K562 (cell line): ENCODE measurements at regions not wholly inside any gene's neighbourhood (a gene's known extent, or its start where the extent isn't known, plus 50 kb on each side); places are given as distances from the start of the nearest gene placed in this dataset.

ENCODE experiments used
- ATAC-seq: fragments of 200-7000 bp; cut with Tn5 transposase; 3 replicates; pipeline ENCODE4 v1.9.1; 2020; ENCODE audit warnings: moderate library complexity
- BruUV-seq: library from RNA; stranded (reverse); fragments of 400-500 nt; replicated peaks from 2 replicates; lab custom pipeline; 2021; lab: Mats Ljungman, UMichigan
- CTCF ChIA-PET: fragments of 300-600 bp; formaldehyde crosslinking; extraction: SDS; loops from one replicate; lab custom pipeline; 2021; ENCODE audit warnings: low intra/inter-chr PET ratio; lab: Yijun Ruan, JAX
- POLR2A ChIA-PET: fragments of 300-600, 350-650 bp; sonication (Branson Sonifier 250); formaldehyde crosslinking; extraction: SDS; loops from one replicate; lab custom pipeline; 2021; ENCODE audit warnings: antibody characterized with exemption, inconsistent platforms; lab: Yijun Ruan, JAX
- DNase-seq, 4 experiments: peaks; one replicate each; pipeline versions ENCODE4 v3.0.0 to v3.0.0-alpha.2; 2011 to 2018; ENCODE audit warnings: low spot score in 3 of 4, mixed read lengths in 3 of 4; ENCODE audit errors: extremely low read depth in 1 of 4
- FAIRE-seq: peaks from 2 replicates; lab custom pipeline; 2011; peaks lifted over from hg19 to GRCh38; lab: Jason Lieb, UNC
- H2AFZ ChIP-seq: 2 replicates; pipeline ENCODE4 v1.6.0; 2011; ENCODE audit warnings: low read depth, low read length, control low read depth, inconsistent platforms
- H3K27ac ChIP-seq: fragments of 200-600 bp; 3 replicates; pipeline ENCODE4 v1.8.0; 2011; ENCODE audit warnings: low read depth, mild to moderate bottlenecking, control low read depth, inconsistent platforms, low read length, moderate library complexity, mixed read lengths; ENCODE audit errors: extremely low read depth
- H3K27me3 ChIP-seq, 2 experiments: fragments of 300-600 bp in 1 of 2; 2 replicates in 1 of 2; 3 replicates in 1 of 2; pipeline versions ENCODE4 v1.6.0 to v1.8.0; 2011; ENCODE audit warnings: inconsistent platforms in 2 of 2, low read length in 2 of 2, mild to moderate bottlenecking in 1 of 2, mixed read lengths in 1 of 2, moderate library complexity in 1 of 2; ENCODE audit not compliant: control insufficient read depth in 2 of 2, insufficient read depth in 2 of 2
- H3K36me3 ChIP-seq: fragments of 300-600 bp; 3 replicates; pipeline ENCODE4 v1.8.0; 2011; ENCODE audit warnings: mild to moderate bottlenecking, low read length, inconsistent platforms; ENCODE audit not compliant: control insufficient read depth, insufficient read depth
- H3K4me1 ChIP-seq, 2 experiments: fragments of 200-600 bp in 1 of 2; replicated peaks in 1 of 2; 2 replicates in 1 of 2; 3 replicates in 1 of 2; pipeline versions ENCODE4 v1.5.1 to v1.8.0; 2011; ENCODE audit warnings: inconsistent platforms in 2 of 2, low read length in 2 of 2, mild to moderate bottlenecking in 1 of 2, mixed read lengths in 1 of 2, moderate library complexity in 1 of 2; ENCODE audit not compliant: control insufficient read depth in 2 of 2, insufficient read depth in 2 of 2
- H3K4me2 ChIP-seq: 2 replicates; pipeline ENCODE4 v1.6.1; 2011; ENCODE audit warnings: low read length, control low read depth, inconsistent platforms, mixed read lengths; ENCODE audit not compliant: insufficient read depth
- H3K4me3 ChIP-seq: fragments of 200-600 bp; sonication (generic), shearing (Covaris generic); 2 replicates; pipeline ENCODE4 v1.5.1; 2016; ENCODE audit warnings: control low read depth, inconsistent platforms
- H3K79me2 ChIP-seq: fragments of 200-600 bp; 3 replicates; pipeline ENCODE4 v1.8.0; 2011; ENCODE audit warnings: low read length, inconsistent platforms; ENCODE audit not compliant: control insufficient read depth, insufficient read depth
- H3K9ac ChIP-seq, 2 experiments: 2 replicates each; pipeline versions ENCODE4 v1.6.0 to v1.6.1; 2011; ENCODE audit warnings: low read depth in 2 of 2, low read length in 2 of 2, control low read depth in 1 of 2, inconsistent platforms in 1 of 2, mild to moderate bottlenecking in 1 of 2, mixed read lengths in 1 of 2; ENCODE audit not compliant: insufficient read depth in 1 of 2
- H3K9me1 ChIP-seq: one replicate; pipeline ENCODE4 v1.6.0; 2011; ENCODE audit warnings: inconsistent platforms, mild to moderate bottlenecking, low read length, moderate library complexity; ENCODE audit not compliant: control insufficient read depth, insufficient read depth
- H3K9me3 ChIP-seq: replicated peaks from 2 replicates; pipeline ENCODE4 v1.5.1; 2011; ENCODE audit warnings: low read depth, low read length, inconsistent platforms; ENCODE audit not compliant: control insufficient read depth, insufficient read depth
- H4K20me1 ChIP-seq: replicated peaks from 2 replicates; pipeline ENCODE4 v1.6.1; 2011; ENCODE audit warnings: low read length, inconsistent platforms, mixed read lengths; ENCODE audit not compliant: control insufficient read depth, insufficient read depth
- DMBX1 ChIP-seq: fragments of 250-450 bp; sonication (Bioruptor Pico); IDR thresholded peaks from 2 replicates; pipeline ENCODE4 v1.8.0; 2022; ENCODE audit warnings: inconsistent platforms, mild to moderate bottlenecking, moderate library complexity, borderline replicate concordance
- MCM7 ChIP-seq, 2 experiments: fragments of 450-650 bp; IDR thresholded peaks; 2 replicates each; pipeline ENCODE4 v1.6.1; 2016 to 2018
- PHF20 ChIP-seq: fragments of 450-650 bp; IDR thresholded peaks from 2 replicates; pipeline ENCODE4 v1.6.1; 2018; ENCODE audit not compliant: partially characterized antibody
- RAD21 ChIP-seq, 2 experiments: fragments of 250-450 bp in 1 of 2; fragments of 450-650 bp in 1 of 2; sonication (Bioruptor Pico) in 1 of 2; formaldehyde crosslinking in 1 of 2; IDR thresholded peaks in 1 of 2; conservative IDR thresholded peaks in 1 of 2; 2 replicates each; pipeline versions ENCODE4 v1.4.0 to v1.8.0; 2020 to 2022; ENCODE audit warnings: mild to moderate bottlenecking in 2 of 2, moderate library complexity in 1 of 2
- SETDB1 ChIP-seq: IDR thresholded peaks from one replicate; pipeline ENCODE4 v1.6.1; 2012; ENCODE audit warnings: low read length, control low read depth, inconsistent platforms
- SMC3 ChIP-seq: conservative IDR thresholded peaks from 2 replicates; pipeline ENCODE4 v1.6.1; 2011; ENCODE audit warnings: low read depth, low read length, improper control_type of control experiment; ENCODE audit not compliant: insufficient read depth
- TEAD1 ChIP-seq, 2 experiments: fragments of 450-650 bp in 1 of 2; sonication (generic) in 1 of 2; formaldehyde crosslinking; IDR thresholded peaks; 2 replicates each; pipeline versions ENCODE4 v1.4.0 to v1.8.0; 2020 to 2022; ENCODE audit warnings: mild to moderate bottlenecking in 2 of 2, missing genetic modification reagents in 1 of 2
- ZBED1 ChIP-seq: IDR thresholded peaks from 2 replicates; pipeline ENCODE4 v1.6.1; 2014
- ZC3H11A ChIP-seq: IDR thresholded peaks from 2 replicates; pipeline ENCODE4 v1.6.1; 2012; ENCODE audit warnings: low read depth, low read length, improper control_type of control experiment
- whole genome bisulfite sequencing: fragments of 100-300 bp; shearing (Covaris generic); methylation state at CpG from one replicate; pipeline ENCODE4 v1.1.6; 2016; ENCODE audit warnings: low coverage, mixed read lengths; ENCODE audit not compliant: insufficient coverage; ENCODE audit errors: missing lambda C conversion rate; 5-methylcytosine and 5-hydroxymethylcytosine counted together
- in situ Hi-C: fragments of 300-500 bp; cut with MboI; formaldehyde crosslinking; loops from 4 replicates; pipeline ENCODE4 v1.15.0; 2018; ENCODE audit warnings: inconsistent platforms, mixed read lengths
- intact Hi-C: fragments of 100-400 bp; cut with micrococcal nuclease; formaldehyde crosslinking; loops from 2 replicates; pipeline ENCODE4 v1.14.2; 2022
- TF ChIP-seq, protein P1 (sequence below), 3 experiments: IDR thresholded peaks in 2 of 3; conservative IDR thresholded peaks in 1 of 3; 2 replicates each; pipeline ENCODE4 v1.5.1; 2011 to 2012; ENCODE audit warnings: low read length in 3 of 3, mild to moderate bottlenecking in 3 of 3, control low read depth in 2 of 3, improper control_type of control experiment in 1 of 3, inconsistent platforms in 1 of 3, low read depth in 1 of 3, mixed read lengths in 1 of 3, moderate library complexity in 1 of 3; ENCODE audit not compliant: insufficient read depth in 2 of 3
- TF ChIP-seq, protein P2 (sequence below): fragments of 450-650 bp; formaldehyde crosslinking; IDR thresholded peaks from 2 replicates; pipeline ENCODE4 v1.4.0; 2020; ENCODE audit warnings: mild to moderate bottlenecking, moderate library complexity

DNA sequence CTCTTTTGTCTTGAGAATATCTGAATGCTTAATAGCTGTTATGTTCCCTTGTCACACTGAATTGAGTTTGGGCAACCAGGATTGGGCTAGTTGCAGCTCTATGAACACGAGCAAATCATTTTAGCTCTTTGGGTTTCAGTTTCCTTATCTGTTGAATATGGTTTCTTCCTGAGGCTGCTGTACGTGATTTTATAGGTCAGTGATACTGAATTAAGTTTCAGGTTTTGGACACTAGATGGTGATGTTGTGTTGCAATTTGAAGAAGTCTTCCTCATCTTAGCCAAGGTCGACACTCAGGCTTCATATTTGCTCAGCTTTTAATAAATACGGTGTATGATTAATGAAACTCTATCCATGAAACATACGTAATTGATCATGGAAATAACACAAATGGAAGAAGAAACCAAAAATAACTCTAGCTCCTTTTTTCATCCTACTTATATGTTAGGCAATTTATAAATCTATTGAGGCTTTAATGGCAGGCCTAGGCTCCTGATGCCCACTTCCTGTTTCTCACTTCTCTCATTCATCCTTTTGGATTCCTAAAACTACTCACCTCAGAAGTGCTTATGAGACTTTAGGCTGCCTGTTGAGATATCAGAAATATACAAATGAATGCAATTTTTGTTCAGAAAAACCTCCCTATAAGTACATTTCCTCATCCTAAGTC, 354.1 kb upstream of the MAP3K7 start (continued):
- TF ChIP-seq, protein P1, sequence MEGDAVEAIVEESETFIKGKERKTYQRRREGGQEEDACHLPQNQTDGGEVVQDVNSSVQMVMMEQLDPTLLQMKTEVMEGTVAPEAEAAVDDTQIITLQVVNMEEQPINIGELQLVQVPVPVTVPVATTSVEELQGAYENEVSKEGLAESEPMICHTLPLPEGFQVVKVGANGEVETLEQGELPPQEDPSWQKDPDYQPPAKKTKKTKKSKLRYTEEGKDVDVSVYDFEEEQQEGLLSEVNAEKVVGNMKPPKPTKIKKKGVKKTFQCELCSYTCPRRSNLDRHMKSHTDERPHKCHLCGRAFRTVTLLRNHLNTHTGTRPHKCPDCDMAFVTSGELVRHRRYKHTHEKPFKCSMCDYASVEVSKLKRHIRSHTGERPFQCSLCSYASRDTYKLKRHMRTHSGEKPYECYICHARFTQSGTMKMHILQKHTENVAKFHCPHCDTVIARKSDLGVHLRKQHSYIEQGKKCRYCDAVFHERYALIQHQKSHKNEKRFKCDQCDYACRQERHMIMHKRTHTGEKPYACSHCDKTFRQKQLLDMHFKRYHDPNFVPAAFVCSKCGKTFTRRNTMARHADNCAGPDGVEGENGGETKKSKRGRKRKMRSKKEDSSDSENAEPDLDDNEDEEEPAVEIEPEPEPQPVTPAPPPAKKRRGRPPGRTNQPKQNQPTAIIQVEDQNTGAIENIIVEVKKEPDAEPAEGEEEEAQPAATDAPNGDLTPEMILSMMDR (IDR thresholded peaks at IDR 0.05 in 2 of 3, conservative IDR thresholded peaks at IDR 0.05 in 1 of 3; ENCODE audit: insufficient read depth in 2 of 3, low read depth in 1 of 3, low read length in 3 of 3) = peak; percentile 34 to 63 (median 61); a peak in 5 of 6 replicates
- TF ChIP-seq SMC3 = peak; percentile 44
- TF ChIP-seq, protein P2, sequence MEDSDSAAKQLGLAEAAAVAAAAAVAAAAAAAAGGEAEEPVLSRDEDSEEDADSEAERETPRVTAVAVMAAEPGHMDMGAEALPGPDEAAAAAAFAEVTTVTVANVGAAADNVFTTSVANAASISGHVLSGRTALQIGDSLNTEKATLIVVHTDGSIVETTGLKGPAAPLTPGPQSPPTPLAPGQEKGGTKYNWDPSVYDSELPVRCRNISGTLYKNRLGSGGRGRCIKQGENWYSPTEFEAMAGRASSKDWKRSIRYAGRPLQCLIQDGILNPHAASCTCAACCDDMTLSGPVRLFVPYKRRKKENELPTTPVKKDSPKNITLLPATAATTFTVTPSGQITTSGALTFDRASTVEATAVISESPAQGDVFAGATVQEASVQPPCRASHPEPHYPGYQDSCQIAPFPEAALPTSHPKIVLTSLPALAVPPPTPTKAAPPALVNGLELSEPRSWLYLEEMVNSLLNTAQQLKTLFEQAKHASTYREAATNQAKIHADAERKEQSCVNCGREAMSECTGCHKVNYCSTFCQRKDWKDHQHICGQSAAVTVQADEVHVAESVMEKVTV (CRISPR knock-in tag) = peak; percentile 55
- TF ChIP-seq RAD21 (CRISPR knock-in tag; conservative IDR thresholded peaks at IDR 0.05 in 1 of 2, IDR thresholded peaks at IDR 0.05 in 1 of 2) = peak; percentile 73 to 84
- no peak for TF ChIP-seq DMBX1 (CRISPR knock-in tag)

DNA sequence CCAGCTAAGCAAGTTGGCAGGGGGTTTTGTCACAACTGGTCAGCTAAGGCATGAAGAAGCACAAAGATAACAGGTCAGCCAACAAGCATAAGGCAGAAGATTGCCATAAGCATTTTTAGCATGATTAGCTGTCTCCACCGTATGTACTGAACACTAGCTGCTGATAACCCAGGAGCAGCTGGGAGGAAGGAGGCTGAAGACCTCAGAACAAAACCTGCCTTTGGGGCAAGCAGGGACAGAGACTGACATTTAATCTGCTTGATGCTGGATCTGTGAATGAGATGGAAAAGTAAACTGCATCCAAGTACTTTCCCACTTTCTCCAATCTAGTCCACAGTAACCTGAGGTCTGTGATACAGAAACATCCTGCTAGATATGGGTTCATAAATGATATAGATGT, 353.0 kb upstream of the MAP3K7 start:
- H2AFZ ChIP-seq = no peak overlapping the region
- H3K9me1 ChIP-seq = no peaks in the 10 kb centered on the region
- FAIRE-seq = no peak
- DNase-seq = no peak
- TF ChIP-seq SETDB1 = no peak
- TF ChIP-seq PHF20 = no peak
- no peak for TF ChIP-seq TEAD1 (CRISPR knock-in tag; IDR thresholded peaks at IDR 0.05)
- TF ChIP-seq MCM7 (IDR thresholded peaks at IDR 0.05) = no peak
- TF ChIP-seq ZC3H11A = no peak
- TF ChIP-seq ZBED1 = no peak
- TF ChIP-seq, all 486 proteins: peak for 0
- H3K4me2 ChIP-seq = no peak overlapping the region
- WGBS = 0% methylated on average over 1 of the region's 1 CpG
- no peaks in the 10 kb centered on the region for H3K27me3 ChIP-seq
- no peak overlapping the region for H3K27ac ChIP-seq
- H3K4me3 ChIP-seq = no peak overlapping the region
- POLR2A ChIA-PET = no interaction called here
- intact Hi-C loops = no loop called here
- H3K9me3 ChIP-seq = no peaks in the 10 kb centered on the region
- no peak for ATAC-seq
- CTCF ChIA-PET = no interaction called here
- H3K9ac ChIP-seq = no peak overlapping the region
- no peaks in the 10 kb centered on the region for H3K79me2 ChIP-seq
- no TSS peak for BruUV-seq
- in situ Hi-C loops = no loop called here
- no peaks in the 10 kb centered on the region for H3K36me3 ChIP-seq
- H3K4me1 ChIP-seq = no peaks in the 10 kb centered on the region
- H4K20me1 ChIP-seq = no peaks in the 10 kb centered on the region
